Fibroblast of skin of back (primary cell): ENCODE measurements at regions not wholly inside any gene's neighbourhood (a gene's known extent, or its start where the extent isn't known, plus 50 kb on each side); places are given as distances from the start of the nearest gene placed in this dataset.

Source experiments
- DNase-seq: peaks from one replicate; pipeline ENCODE4 v3.0.0-alpha.2; 2013

- no peak for DNase-seq
Observed at GRCh38 chr3:103684904-103685303, 1250.1 kb downstream of the ZPLD1 start.

GRCh38 chr3:103685939-103686338 is 1251.1 kb downstream of the ZPLD1 start:
- DNase-seq = no peak

- DNase-seq = no peak
Observed at GRCh38 chr3:103690536-103690935, 1255.7 kb downstream of the ZPLD1 start.

GRCh38 chr3:103693831-103694230 is 1259.0 kb downstream of the ZPLD1 start:
- peak; percentile 9 for DNase-seq

- DNase-seq = no peak
Observed at GRCh38 chr3:103698646-103699045, 1263.8 kb downstream of the ZPLD1 start.

GRCh38 chr3:103699228-103699627 is 1264.4 kb downstream of the ZPLD1 start:
- no peak for DNase-seq

GRCh38 chr3:103705641-103706040 is 1270.8 kb downstream of the ZPLD1 start:
- DNase-seq = no peak

GRCh38 chr3:103706671-103707070 is 1271.9 kb downstream of the ZPLD1 start:
- no peak for DNase-seq

GRCh38 chr3:103711670-103712069 is 1276.9 kb downstream of the ZPLD1 start:
- no peak for DNase-seq

- peak; percentile 56 for DNase-seq
Observed at GRCh38 chr3:103712320-103713008, 1277.6 kb downstream of the ZPLD1 start.

GRCh38 chr3:103729547-103729946 is 1294.7 kb downstream of the ZPLD1 start:
- DNase-seq = no peak

GRCh38 chr3:103730744-103731143 is 1295.9 kb downstream of the ZPLD1 start:
- no peak for DNase-seq

- DNase-seq = no peak
Observed at GRCh38 chr3:103752986-103753385, 1318.2 kb downstream of the ZPLD1 start.

- no peak for DNase-seq
Observed at GRCh38 chr3:103767635-103768034, 1332.8 kb downstream of the ZPLD1 start.

- no peak for DNase-seq
Observed at GRCh38 chr3:103785017-103785416, 1350.2 kb downstream of the ZPLD1 start.

GRCh38 chr3:103785537-103785936 is 1350.7 kb downstream of the ZPLD1 start:
- no peak for DNase-seq

- no peak for DNase-seq
Observed at GRCh38 chr3:103786296-103786695, 1351.5 kb downstream of the ZPLD1 start.

- DNase-seq = no peak
Observed at GRCh38 chr3:103787164-103787871, 1352.5 kb downstream of the ZPLD1 start.

- DNase-seq = no peak
Observed at GRCh38 chr3:103787879-103788278, 1353.1 kb downstream of the ZPLD1 start.

GRCh38 chr3:103791786-103792515 is 1357.1 kb downstream of the ZPLD1 start:
- DNase-seq = no peak

GRCh38 chr3:103794656-103795055 is 1359.8 kb downstream of the ZPLD1 start:
- DNase-seq = no peak

- DNase-seq = no peak
Observed at GRCh38 chr3:103796068-103796467, 1361.3 kb downstream of the ZPLD1 start.

GRCh38 chr3:103803787-103804186 is 1369.0 kb downstream of the ZPLD1 start:
- DNase-seq = no peak

- DNase-seq = no peak
Observed at GRCh38 chr3:103810167-103810566, 1375.4 kb downstream of the ZPLD1 start.
